ENCODE measurements at regions not wholly inside any gene's neighbourhood (a gene's known extent, or its start where the extent isn't known, plus 50 kb on each side); places are given as distances from the start of the nearest gene placed in this dataset.
A peak's percentile ranks its signal among the peaks of the same experiment; 100 is the strongest.

DNA sequence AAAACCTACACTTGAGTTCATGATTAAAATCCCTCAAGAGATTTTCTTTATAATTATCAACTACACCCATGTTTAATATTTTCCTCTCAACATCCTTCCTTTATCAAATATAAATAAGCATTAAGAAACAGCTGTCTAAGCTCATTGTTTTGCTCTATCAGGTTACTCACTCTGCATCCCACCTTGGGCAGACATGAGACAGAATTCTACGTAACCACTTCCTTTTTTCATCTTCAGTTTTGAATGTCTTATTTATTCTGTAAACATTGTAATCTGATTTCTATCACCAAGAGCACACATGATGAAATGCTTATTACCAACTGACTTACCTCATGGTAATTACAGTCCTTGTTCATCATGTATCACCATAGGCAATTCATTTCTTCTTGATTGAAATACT lies 1256.6 kb upstream of the ATXN8OS start:
- SMC1A ChIA-PET (ENCODE audit: uncharacterized antibody, unreplicated experiment), result interaction anchor here (1.6 kb wide), 1 partner anchor 9 kb away, joined by 3 read pairs; no protein-coding TSS in a partner anchor

More for the DNA sequence above, 1256.6 kb upstream of the ATXN8OS start:
- intact Hi-C loops (cut with micrococcal nuclease; ENCODE audit: unreplicated experiment), result no loop called here
- Histone ChIP-seq H3K4me2 (ENCODE audit: control insufficient read depth, insufficient read depth) (no peak overlapping the region), H3K4me3 (no peak overlapping the region), H3K27ac (ENCODE audit: control insufficient read depth, insufficient read depth) (no peak overlapping the region), H3K36me3 (ENCODE audit: control insufficient read depth in 2 of 2, insufficient read depth in 2 of 2, low read length in 1 of 2) (no peaks in the 10 kb centered on the region), H3K9me3 (replicated peaks; ENCODE audit: control insufficient read depth, insufficient read depth, low read length) (no peaks in the 10 kb centered on the region), H3K79me2 (ENCODE audit: control insufficient read depth, insufficient read depth, low read length) (no peaks in the 10 kb centered on the region), H4K20me1 (ENCODE audit: control insufficient read depth, insufficient read depth) (no peaks in the 10 kb centered on the region), H2AFZ (ENCODE audit: control insufficient read depth, low read depth, low read length) (no peak overlapping the region), H3K9ac (ENCODE audit: control insufficient read depth, insufficient read depth, low read length) (no peak overlapping the region), H3K27me3 (replicated peaks in 1 of 2; ENCODE audit: control insufficient read depth in 2 of 2, insufficient read depth in 2 of 2, low read length in 1 of 2) (no peaks in the 10 kb centered on the region), H3K4me1 (ENCODE audit: control insufficient read depth, insufficient read depth, low read length) (no peaks in the 10 kb centered on the region)
- ChIA-PET RAD21 (ENCODE audit: unreplicated experiment) (no interaction called here), POLR2A (no interaction called here), CTCF (no interaction called here)
- no peak for DNase-seq (ENCODE audit: low read depth, low spot score)
- 4% methylated on average over 1 of the region's 1 CpG for WGBS (ENCODE audit: insufficient coverage, insufficient replicate concordance, low lambda C conversion rate, missing lambda C conversion rate)
- BruUV-seq (replicated peaks), result no TSS peak
- in situ Hi-C loops (cut with MboI), result no loop called here
- no peak for FAIRE-seq
- TF ChIP-seq BHLHE40 (IDR thresholded peaks at IDR 0.05; ENCODE audit: borderline replicate concordance in 1 of 2, low read depth in 2 of 2, low read length in 1 of 2) (no peak), SPI1 (IDR thresholded peaks at IDR 0.05; ENCODE audit: borderline replicate concordance, insufficient read depth, low read depth, low read length) (peak; percentile 48; the same call in 1 of the 2 replicates), STAT1 (conservative IDR thresholded peaks at IDR 0.05) (no peak), TARDBP (IDR thresholded peaks at IDR 0.05; ENCODE audit: borderline replicate concordance) (no peak)
- TF ChIP-seq, protein P1, sequence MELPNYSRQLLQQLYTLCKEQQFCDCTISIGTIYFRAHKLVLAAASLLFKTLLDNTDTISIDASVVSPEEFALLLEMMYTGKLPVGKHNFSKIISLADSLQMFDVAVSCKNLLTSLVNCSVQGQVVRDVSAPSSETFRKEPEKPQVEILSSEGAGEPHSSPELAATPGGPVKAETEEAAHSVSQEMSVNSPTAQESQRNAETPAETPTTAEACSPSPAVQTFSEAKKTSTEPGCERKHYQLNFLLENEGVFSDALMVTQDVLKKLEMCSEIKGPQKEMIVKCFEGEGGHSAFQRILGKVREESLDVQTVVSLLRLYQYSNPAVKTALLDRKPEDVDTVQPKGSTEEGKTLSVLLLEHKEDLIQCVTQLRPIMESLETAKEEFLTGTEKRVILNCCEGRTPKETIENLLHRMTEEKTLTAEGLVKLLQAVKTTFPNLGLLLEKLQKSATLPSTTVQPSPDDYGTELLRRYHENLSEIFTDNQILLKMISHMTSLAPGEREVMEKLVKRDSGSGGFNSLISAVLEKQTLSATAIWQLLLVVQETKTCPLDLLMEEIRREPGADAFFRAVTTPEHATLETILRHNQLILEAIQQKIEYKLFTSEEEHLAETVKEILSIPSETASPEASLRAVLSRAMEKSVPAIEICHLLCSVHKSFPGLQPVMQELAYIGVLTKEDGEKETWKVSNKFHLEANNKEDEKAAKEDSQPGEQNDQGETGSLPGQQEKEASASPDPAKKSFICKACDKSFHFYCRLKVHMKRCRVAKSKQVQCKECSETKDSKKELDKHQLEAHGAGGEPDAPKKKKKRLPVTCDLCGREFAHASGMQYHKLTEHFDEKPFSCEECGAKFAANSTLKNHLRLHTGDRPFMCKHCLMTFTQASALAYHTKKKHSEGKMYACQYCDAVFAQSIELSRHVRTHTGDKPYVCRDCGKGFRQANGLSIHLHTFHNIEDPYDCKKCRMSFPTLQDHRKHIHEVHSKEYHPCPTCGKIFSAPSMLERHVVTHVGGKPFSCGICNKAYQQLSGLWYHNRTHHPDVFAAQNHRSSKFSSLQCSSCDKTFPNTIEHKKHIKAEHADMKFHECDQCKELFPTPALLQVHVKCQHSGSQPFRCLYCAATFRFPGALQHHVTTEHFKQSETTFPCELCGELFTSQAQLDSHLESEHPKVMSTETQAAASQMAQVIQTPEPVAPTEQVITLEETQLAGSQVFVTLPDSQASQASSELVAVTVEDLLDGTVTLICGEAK (IDR thresholded peaks at IDR 0.05; ENCODE audit: borderline replicate concordance), result no peak
- ATAC-seq, result no peak
